GM12878 (cell line): ENCODE measurements at regions not wholly inside any gene's neighbourhood (a gene's known extent, or its start where the extent isn't known, plus 50 kb on each side); places are given as distances from the start of the nearest gene placed in this dataset.

Experiments used
- ATAC-seq: fragments of 200-7000 bp; cut with Tn5 transposase; 3 replicates; pipeline ENCODE4 v1.9.1; 2020; ENCODE audit warnings: mild to moderate bottlenecking, moderate library complexity
- BruUV-seq: library from RNA; stranded (reverse); fragments of 400-500 nt; replicated peaks from 2 replicates; lab custom pipeline; 2021; lab: Mats Ljungman, UMichigan
- CTCF ChIA-PET: fragments of 300-600 bp; sonication (Branson Sonifier 250); formaldehyde crosslinking; extraction: SDS; loops from one replicate; lab custom pipeline; 2021; ENCODE audit warnings: inconsistent platforms; lab: Yijun Ruan, JAX
- POLR2A ChIA-PET: fragments of 350-600 bp; formaldehyde crosslinking; extraction: SDS; loops from one replicate; lab custom pipeline; 2021; ENCODE audit warnings: inconsistent platforms; lab: Charles Lee
- RAD21 ChIA-PET: fragments of 300-600 bp; sonication (Branson Sonifier 250); formaldehyde crosslinking; loops from one replicate; lab custom pipeline; 2023; ENCODE audit warnings: antibody characterized with exemption; ENCODE audit not compliant: unreplicated experiment; lab: Charles Lee
- SMC1A ChIA-PET: fragments of 300-600 bp; sonication (Branson Sonifier 250); formaldehyde crosslinking; loops from one replicate; lab custom pipeline; 2023; ENCODE audit not compliant: unreplicated experiment, uncharacterized antibody; lab: Charles Lee
- DNase-seq: peaks from one replicate; pipeline ENCODE4 v3.0.0-alpha.2; 2011; ENCODE audit warnings: low read depth, low spot score
- FAIRE-seq: peaks from 3 replicates; lab custom pipeline; 2011; peaks lifted over from hg19 to GRCh38; lab: Jason Lieb, UNC
- H2AFZ ChIP-seq: 2 replicates; pipeline ENCODE4 v1.6.0; 2011; ENCODE audit warnings: low read depth, low read length, control low read depth; ENCODE audit not compliant: control insufficient read depth
- H3K27ac ChIP-seq: 2 replicates; pipeline ENCODE4 v1.5.1; 2011; ENCODE audit warnings: control low read depth; ENCODE audit not compliant: control insufficient read depth, insufficient read depth
- H3K27me3 ChIP-seq, 2 experiments: replicated peaks in 1 of 2; 2 replicates each; pipeline versions ENCODE4 v1.6.0 to v1.6.1; 2011; ENCODE audit warnings: low read length in 1 of 2; ENCODE audit not compliant: control insufficient read depth in 2 of 2, insufficient read depth in 2 of 2
- H3K36me3 ChIP-seq, 2 experiments: 2 replicates each; pipeline ENCODE4 v1.5.1; 2011; ENCODE audit warnings: low read length in 1 of 2; ENCODE audit not compliant: control insufficient read depth in 2 of 2, insufficient read depth in 2 of 2
- H3K4me1 ChIP-seq: 2 replicates; pipeline ENCODE4 v1.6.1; 2011; ENCODE audit warnings: mild to moderate bottlenecking, low read length, moderate library complexity, mixed read lengths; ENCODE audit not compliant: control insufficient read depth, insufficient read depth
- H3K4me2 ChIP-seq: 2 replicates; pipeline ENCODE4 v1.6.0; 2011; ENCODE audit warnings: control low read depth; ENCODE audit not compliant: control insufficient read depth, insufficient read depth
- H3K4me3 ChIP-seq: fragments of 200-600 bp; sonication (generic); 2 replicates; pipeline ENCODE4 v1.5.1; 2016
- H3K79me2 ChIP-seq: 2 replicates; pipeline ENCODE4 v1.6.0; 2011; ENCODE audit warnings: low read length; ENCODE audit not compliant: control insufficient read depth, insufficient read depth
- H3K9ac ChIP-seq: 2 replicates; pipeline ENCODE4 v1.8.0; 2011; ENCODE audit warnings: low read length, control low read depth, mixed read lengths; ENCODE audit not compliant: control insufficient read depth, insufficient read depth
- H3K9me3 ChIP-seq: replicated peaks from 3 replicates; pipeline ENCODE4 v1.5.1; 2011; ENCODE audit warnings: mild to moderate bottlenecking, low read length; ENCODE audit not compliant: control insufficient read depth, insufficient read depth
- H4K20me1 ChIP-seq: 2 replicates; pipeline ENCODE4 v1.6.0; 2011; ENCODE audit not compliant: control insufficient read depth, insufficient read depth
- BCL11A ChIP-seq: IDR thresholded peaks from 2 replicates; pipeline ENCODE4 v1.6.1; 2011; ENCODE audit warnings: low read depth, low read length
- E2F4 ChIP-seq: IDR thresholded peaks from 2 replicates; pipeline ENCODE4 v1.6.1; 2012; ENCODE audit warnings: low read depth, low read length, improper control_type of control experiment
- EZH2 ChIP-seq: IDR thresholded peaks from 2 replicates; pipeline ENCODE4 v1.6.1; 2012; ENCODE audit warnings: low read depth, mild to moderate bottlenecking, control low read depth, inconsistent platforms, low read length, borderline replicate concordance; ENCODE audit not compliant: control insufficient read depth
- FOS ChIP-seq: IDR thresholded peaks from 3 replicates; pipeline ENCODE4 v1.6.1; 2011; ENCODE audit warnings: borderline replicate concordance; ENCODE audit not compliant: insufficient read length; ENCODE audit errors: extremely low read depth
- HDAC6 ChIP-seq: fragments of 200-600 bp; sonication (generic); IDR thresholded peaks from one replicate; pipeline ENCODE4 v1.8.0; 2017; ENCODE audit warnings: antibody characterized with exemption; ENCODE audit not compliant: unreplicated experiment
- IKZF2 ChIP-seq, 2 experiments: fragments of 450-650 bp; IDR thresholded peaks; 2 replicates each; pipeline ENCODE4 v1.6.1; 2017; ENCODE audit warnings: mild to moderate bottlenecking in 2 of 2, moderate library complexity in 2 of 2
- MLLT1 ChIP-seq: fragments of 450-650 bp; IDR thresholded peaks from 2 replicates; pipeline ENCODE4 v1.6.1; 2016; ENCODE audit warnings: mild to moderate bottlenecking
- NR2F1 ChIP-seq: fragments of 450-650 bp; conservative IDR thresholded peaks from 2 replicates; pipeline ENCODE4 v1.6.1; 2017; ENCODE audit warnings: mild to moderate bottlenecking
- PBX3 ChIP-seq: IDR thresholded peaks from 2 replicates; pipeline ENCODE4 v1.6.1; 2011; ENCODE audit warnings: mild to moderate bottlenecking, low read depth, low read length, moderate library complexity; ENCODE audit not compliant: insufficient replicate concordance
- POLR2AphosphoS2 ChIP-seq: IDR thresholded peaks from 2 replicates; pipeline ENCODE4 v1.6.1; 2011; ENCODE audit warnings: low read depth, mild to moderate bottlenecking, low read length, improper control_type of control experiment, moderate library complexity
- SPI1 ChIP-seq: IDR thresholded peaks from 2 replicates; pipeline ENCODE4 v1.6.1; 2011; ENCODE audit warnings: low read depth, mild to moderate bottlenecking, low read length, moderate library complexity, borderline replicate concordance; ENCODE audit not compliant: insufficient read depth
- ZNF217 ChIP-seq: fragments of 450-650 bp; IDR thresholded peaks from 2 replicates; pipeline ENCODE4 v1.6.1; 2017; ENCODE audit warnings: antibody characterized with exemption, mild to moderate bottlenecking
- WGBS: methylation state at CpG from one replicate; pipeline ENCODE4 v1.1.6; 2016; ENCODE audit warnings: low lambda C conversion rate; ENCODE audit not compliant: insufficient replicate concordance, insufficient coverage; ENCODE audit errors: missing lambda C conversion rate; 5-methylcytosine and 5-hydroxymethylcytosine counted together
- in situ Hi-C: fragments of 300-500 bp; cut with MboI; formaldehyde crosslinking; loops from 9 replicates; pipeline ENCODE4 v1.14.3; 2018; ENCODE audit warnings: mixed read lengths
- intact Hi-C: fragments of 100-400 bp; cut with micrococcal nuclease; formaldehyde crosslinking; loops from one replicate; pipeline ENCODE4 v1.14.2; 2022; ENCODE audit not compliant: unreplicated experiment

DNA sequence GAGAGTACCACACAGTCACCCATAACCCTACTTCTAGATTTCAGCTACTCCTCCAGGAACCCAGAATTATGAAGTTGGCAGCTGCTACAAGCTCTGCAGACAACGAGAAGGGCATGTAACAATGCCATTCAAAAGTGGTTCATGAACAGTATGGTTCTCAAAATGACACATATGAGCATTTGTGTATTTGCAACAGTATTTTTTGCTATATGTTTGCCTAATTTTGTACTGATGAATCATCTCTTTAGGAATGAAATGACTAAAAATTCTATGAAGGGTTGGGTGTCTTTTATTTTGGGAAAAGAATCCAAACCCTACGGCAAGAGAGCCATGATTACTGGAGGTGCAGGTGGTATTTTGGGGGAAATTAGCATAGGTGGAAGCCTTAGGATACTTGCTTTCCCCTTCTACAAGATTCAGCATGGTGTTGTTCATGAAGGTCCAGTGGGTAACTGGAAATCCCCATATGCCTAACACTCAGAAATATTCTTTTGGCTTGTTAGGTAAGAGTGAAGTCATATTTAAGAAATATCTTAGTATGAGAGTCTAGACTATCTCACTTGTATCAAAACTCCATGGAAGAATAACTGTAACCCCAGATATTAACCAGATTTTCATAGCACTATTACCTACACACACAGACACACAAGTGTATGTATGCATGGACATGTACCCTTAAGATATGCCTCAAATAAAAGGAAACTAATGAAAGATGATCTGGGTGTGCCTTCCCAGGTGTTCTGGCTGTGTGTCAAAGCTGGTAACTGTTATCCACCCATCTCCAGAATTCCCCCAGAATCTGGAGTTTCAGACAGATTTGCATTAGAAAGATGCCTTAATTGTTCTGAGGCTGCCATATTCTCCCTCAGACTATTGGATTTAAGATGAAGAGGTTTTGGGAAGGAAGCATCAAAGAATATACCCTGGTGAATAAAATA is 688.2 kb upstream of the SOX9 start:
- ChIA-PET POLR2A (no interaction called here), RAD21 (no interaction called here), CTCF (no interaction called here), SMC1A (no interaction called here)
- WGBS = 25% methylated on average over 2 of the region's 2 CpGs
- in situ Hi-C loops (no loop called here), intact Hi-C loops (no loop called here)
- H3K9me3 ChIP-seq = no peaks in the 10 kb centered on the region
- H3K27ac ChIP-seq = no peak overlapping the region
- no peaks in the 10 kb centered on the region for H3K79me2 ChIP-seq
- TF ChIP-seq PBX3 (no peak), NR2F1 (no peak), MLLT1 (no peak), FOS (no peak), E2F4 (no peak), ZNF217 (no peak), HDAC6 (no peak), EZH2 (no peak), POLR2AphosphoS2 (no peak), SPI1 (no peak), IKZF2 (IDR thresholded peaks at IDR 0.05) (no peak), BCL11A (no peak)
- no peaks in the 10 kb centered on the region for H3K27me3 ChIP-seq
- no peak overlapping the region for H3K9ac ChIP-seq
- BruUV-seq = no TSS peak
- FAIRE-seq (no peak), DNase-seq (no peak), ATAC-seq (no peak)
- H3K4me1 ChIP-seq = no peaks in the 10 kb centered on the region
- no peak overlapping the region for H2AFZ ChIP-seq
- H3K36me3 ChIP-seq = no peaks in the 10 kb centered on the region
- no peak overlapping the region for H3K4me2 ChIP-seq
- H4K20me1 ChIP-seq = no peaks in the 10 kb centered on the region
- H3K4me3 ChIP-seq = no peak overlapping the region
